Neutrophil (primary cell): ENCODE measurements at regions not wholly inside any gene's neighbourhood (a gene's known extent, or its start where the extent isn't known, plus 50 kb on each side); places are given as distances from the start of the nearest gene placed in this dataset.

Experiments used
- H3K27ac ChIP-seq: fragments of 200-600 bp; sonication (generic); 2 replicates; pipeline ENCODE4 v1.5.1; 2016; ENCODE audit warnings: mild to moderate bottlenecking, moderate library complexity
- H3K27me3 ChIP-seq: fragments of 200-600 bp; sonication (generic); 2 replicates; pipeline ENCODE4 v1.6.0; 2016; ENCODE audit warnings: mild to moderate bottlenecking
- H3K36me3 ChIP-seq: fragments of 200-600 bp; sonication (generic); 2 replicates; pipeline ENCODE4 v1.5.1; 2017
- H3K4me1 ChIP-seq, 2 experiments: fragments of 200-600 bp in 1 of 2; sonication (generic) in 1 of 2; 1 replicate in 1 of 2; 2 replicates in 1 of 2; pipeline versions ENCODE4 v1.5.1 to v1.6.1; 2013 to 2016; ENCODE audit warnings: low read depth in 1 of 2, low read length in 1 of 2, mild to moderate bottlenecking in 1 of 2, moderate library complexity in 1 of 2; ENCODE audit not compliant: control insufficient read depth in 1 of 2, insufficient read depth in 1 of 2
- H3K4me3 ChIP-seq, 2 experiments: fragments of 200-600 bp in 1 of 2; sonication (generic) in 1 of 2; 1 replicate in 1 of 2; 2 replicates in 1 of 2; pipeline ENCODE4 v1.5.1; 2013 to 2016; ENCODE audit warnings: low read depth in 1 of 2, low read length in 1 of 2, mild to moderate bottlenecking in 1 of 2, moderate library complexity in 1 of 2
- H3K9me3 ChIP-seq: fragments of 200-600 bp; sonication (generic); 2 replicates; pipeline ENCODE4 v1.5.1; 2016
- TF ChIP-seq, protein P1 (sequence below): fragments of 200-600 bp; sonication (generic); IDR thresholded peaks from 2 replicates; pipeline ENCODE4 v1.5.1; 2016; ENCODE audit warnings: antibody characterized with exemption

DNA sequence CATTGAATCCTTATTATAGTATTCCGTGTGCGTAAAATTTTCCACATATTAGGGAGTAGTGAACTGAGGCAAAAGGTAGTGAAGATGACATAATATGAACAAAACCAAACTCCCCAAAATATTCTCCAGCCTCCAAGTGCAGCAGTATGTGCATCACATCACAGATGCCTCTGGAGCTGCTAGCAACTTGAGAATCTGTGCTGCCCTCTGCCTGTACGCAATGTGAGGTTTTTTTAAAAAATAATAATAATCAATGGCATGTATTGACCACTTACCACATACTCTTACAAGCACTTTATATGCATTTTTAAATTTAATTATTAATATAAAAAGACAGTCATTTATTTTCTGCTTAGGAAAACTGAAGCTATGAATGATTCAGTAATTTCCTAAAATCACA lies 583.0 kb upstream of the SPRY2 start:
- Histone ChIP-seq H3K9me3 (no peaks in the 10 kb centered on the region), H3K4me3 (no peak overlapping the region), H3K4me1 (no peaks in the 10 kb centered on the region), H3K27ac (no peak overlapping the region), H3K27me3 (no peaks in the 10 kb centered on the region), H3K36me3 (no peaks in the 10 kb centered on the region)
- TF ChIP-seq, protein P1, sequence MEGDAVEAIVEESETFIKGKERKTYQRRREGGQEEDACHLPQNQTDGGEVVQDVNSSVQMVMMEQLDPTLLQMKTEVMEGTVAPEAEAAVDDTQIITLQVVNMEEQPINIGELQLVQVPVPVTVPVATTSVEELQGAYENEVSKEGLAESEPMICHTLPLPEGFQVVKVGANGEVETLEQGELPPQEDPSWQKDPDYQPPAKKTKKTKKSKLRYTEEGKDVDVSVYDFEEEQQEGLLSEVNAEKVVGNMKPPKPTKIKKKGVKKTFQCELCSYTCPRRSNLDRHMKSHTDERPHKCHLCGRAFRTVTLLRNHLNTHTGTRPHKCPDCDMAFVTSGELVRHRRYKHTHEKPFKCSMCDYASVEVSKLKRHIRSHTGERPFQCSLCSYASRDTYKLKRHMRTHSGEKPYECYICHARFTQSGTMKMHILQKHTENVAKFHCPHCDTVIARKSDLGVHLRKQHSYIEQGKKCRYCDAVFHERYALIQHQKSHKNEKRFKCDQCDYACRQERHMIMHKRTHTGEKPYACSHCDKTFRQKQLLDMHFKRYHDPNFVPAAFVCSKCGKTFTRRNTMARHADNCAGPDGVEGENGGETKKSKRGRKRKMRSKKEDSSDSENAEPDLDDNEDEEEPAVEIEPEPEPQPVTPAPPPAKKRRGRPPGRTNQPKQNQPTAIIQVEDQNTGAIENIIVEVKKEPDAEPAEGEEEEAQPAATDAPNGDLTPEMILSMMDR = no peak

DNA sequence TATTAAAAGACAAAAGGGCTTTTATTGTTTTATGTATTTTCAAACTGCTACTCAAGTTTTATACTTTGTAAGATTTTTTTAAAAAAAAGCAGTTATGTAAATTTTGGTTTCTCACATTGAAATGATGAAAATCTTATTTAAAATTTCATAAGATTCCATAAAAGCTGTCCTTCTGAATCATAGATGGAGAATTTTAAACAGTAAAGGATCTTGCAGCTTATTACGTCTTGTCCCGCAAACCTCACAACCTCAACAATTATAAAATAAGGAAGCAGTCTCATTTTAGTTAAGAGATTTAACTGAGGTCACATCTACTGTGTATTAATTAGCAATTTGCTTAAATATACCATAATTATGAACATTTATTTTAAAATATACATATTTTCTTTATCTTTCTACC lies 581.0 kb upstream of the SPRY2 start:
- H3K36me3 ChIP-seq = no peaks in the 10 kb centered on the region
- TF ChIP-seq, protein P1 = no peak
- H3K4me3 ChIP-seq = no peak overlapping the region
- H3K27ac ChIP-seq = no peak overlapping the region
- H3K27me3 ChIP-seq = no peaks in the 10 kb centered on the region
- no peaks in the 10 kb centered on the region for H3K4me1 ChIP-seq
- H3K9me3 ChIP-seq = no peaks in the 10 kb centered on the region

DNA sequence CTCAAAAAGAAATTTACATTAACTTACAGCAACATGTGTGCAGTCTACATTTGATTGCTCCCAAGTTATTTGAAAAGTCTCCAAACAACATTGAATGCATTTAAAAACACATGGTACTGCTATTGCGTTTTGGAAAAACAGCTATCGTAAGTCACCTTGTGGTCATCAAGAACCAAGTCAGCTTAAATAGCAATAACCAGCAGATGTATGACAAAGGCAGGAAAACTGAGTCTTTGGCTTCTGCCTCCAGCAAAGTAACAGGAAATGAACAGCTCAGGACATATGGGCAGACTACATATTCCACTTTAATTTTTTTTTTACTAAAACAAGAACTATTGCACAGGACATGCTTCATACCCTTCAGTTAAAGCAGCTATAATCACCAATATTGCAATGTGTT lies 580.6 kb upstream of the SPRY2 start:
- no peaks in the 10 kb centered on the region for H3K9me3 ChIP-seq
- TF ChIP-seq, protein P1 = no peak
- no peaks in the 10 kb centered on the region for H3K27me3 ChIP-seq
- H3K36me3 ChIP-seq = no peaks in the 10 kb centered on the region
- no peak overlapping the region for H3K27ac ChIP-seq
- H3K4me1 ChIP-seq = no peaks in the 10 kb centered on the region
- no peak overlapping the region for H3K4me3 ChIP-seq

DNA sequence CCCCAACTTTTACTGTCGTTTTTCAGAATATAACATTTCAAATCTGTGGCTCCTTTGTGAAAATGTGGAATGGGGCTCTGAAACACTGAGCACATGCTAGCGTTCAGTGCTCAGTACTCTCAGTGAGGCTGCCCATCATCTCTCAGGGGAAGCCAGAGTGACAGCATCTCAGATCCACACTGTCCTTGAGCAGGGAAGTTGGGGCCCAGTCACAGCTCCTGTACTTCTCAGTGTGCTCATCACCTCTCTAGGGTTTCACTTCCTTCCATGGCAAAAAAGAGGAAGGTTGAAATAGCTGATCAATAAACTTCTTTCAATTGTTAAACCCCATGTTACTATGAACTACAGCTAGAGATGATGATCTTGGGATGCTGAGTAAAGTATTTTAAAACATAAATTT lies 565.9 kb upstream of the SPRY2 start:
- Histone ChIP-seq H3K4me1 (no peaks in the 10 kb centered on the region), H3K9me3 (no peaks in the 10 kb centered on the region), H3K36me3 (no peaks in the 10 kb centered on the region), H3K27me3 (no peaks in the 10 kb centered on the region), H3K27ac (no peak overlapping the region), H3K4me3 (no peak overlapping the region)
- TF ChIP-seq, protein P1 = no peak

DNA sequence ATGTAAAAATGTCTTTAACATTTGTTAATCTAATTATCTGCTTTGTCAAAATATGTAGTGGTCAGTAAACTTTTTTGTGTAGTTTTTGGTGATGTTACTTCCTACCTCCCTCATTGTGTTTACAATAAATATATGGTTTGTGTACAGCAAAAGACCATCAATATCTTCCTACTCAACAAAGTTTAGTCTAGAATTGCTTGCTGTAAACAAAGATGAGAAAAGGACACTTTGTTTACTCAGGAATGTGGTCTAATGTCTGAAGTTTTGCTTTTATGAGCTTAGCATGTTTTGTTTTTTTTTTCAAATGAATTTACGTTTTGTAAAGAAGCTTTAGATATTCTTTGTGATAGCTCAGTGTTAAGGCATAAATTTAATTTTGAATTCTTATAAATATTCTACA lies 563.5 kb upstream of the SPRY2 start:
- Histone ChIP-seq H3K27ac (no peak overlapping the region), H3K27me3 (no peaks in the 10 kb centered on the region), H3K9me3 (no peaks in the 10 kb centered on the region), H3K4me1 (no peaks in the 10 kb centered on the region), H3K4me3 (no peak overlapping the region), H3K36me3 (no peaks in the 10 kb centered on the region)
- TF ChIP-seq, protein P1 = no peak

DNA sequence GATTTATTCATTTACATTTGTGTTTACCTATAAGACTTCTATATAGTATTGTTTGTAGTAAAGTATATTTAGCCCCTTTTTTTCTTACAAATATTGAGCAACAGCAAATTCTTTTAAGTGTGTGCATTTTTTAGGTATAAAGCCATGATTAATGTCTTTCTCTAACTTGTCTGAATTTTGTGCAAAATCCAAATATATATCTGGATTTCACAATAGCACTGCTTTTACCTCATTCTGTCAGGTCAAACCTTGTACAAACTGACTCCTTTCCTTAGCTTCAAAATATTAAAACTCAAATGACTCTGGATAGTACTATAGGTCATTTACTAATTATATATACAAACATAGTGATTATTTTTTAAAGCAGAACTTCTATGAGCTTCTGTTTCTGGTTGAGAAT lies 563.0 kb upstream of the SPRY2 start:
- Histone ChIP-seq H3K4me1 (no peaks in the 10 kb centered on the region), H3K36me3 (no peaks in the 10 kb centered on the region), H3K27ac (no peak overlapping the region), H3K4me3 (no peak overlapping the region), H3K27me3 (no peaks in the 10 kb centered on the region), H3K9me3 (no peaks in the 10 kb centered on the region)
- TF ChIP-seq, protein P1 = no peak
